BJ (cell line): ENCODE measurements at regions not wholly inside any gene's neighbourhood (a gene's known extent, or its start where the extent isn't known, plus 50 kb on each side); places are given as distances from the start of the nearest gene placed in this dataset.
"Not testable (repeated sequence)": the region's sequence is repeated elsewhere in the genome, so short reads cannot be mapped to it uniquely, and the experiment has no call there.

Source experiments
- CTCF ChIA-PET: fragments of 350-600 bp; formaldehyde crosslinking; extraction: SDS; loops from one replicate; lab custom pipeline; 2021; ENCODE audit warnings: antibody characterized with exemption, inconsistent platforms; lab: Yijun Ruan, JAX
- POLR2A ChIA-PET: fragments of 300-600 bp; sonication (Branson Sonifier 250); formaldehyde crosslinking; extraction: SDS; loops from one replicate; lab custom pipeline; 2021; ENCODE audit warnings: antibody characterized with exemption; lab: Charles Lee
- DNase-seq: peaks from one replicate; pipeline ENCODE4 v3.0.0-alpha.2; 2011; ENCODE audit warnings: low read depth
- H3K27me3 ChIP-seq: 2 replicates; pipeline ENCODE4 v1.6.0; 2011; ENCODE audit warnings: low read length; ENCODE audit not compliant: control insufficient read depth, insufficient read depth
- H3K36me3 ChIP-seq: 2 replicates; pipeline ENCODE4 v1.5.1; 2011; ENCODE audit warnings: low read length; ENCODE audit not compliant: control insufficient read depth, insufficient read depth
- H3K4me3 ChIP-seq: 2 replicates; pipeline ENCODE4 v1.5.1; 2011; ENCODE audit warnings: low read depth, mild to moderate bottlenecking, control low read depth, low read length
- CTCF ChIP-seq: IDR thresholded peaks from 2 replicates; pipeline ENCODE4 v1.5.1; 2011; ENCODE audit warnings: low read depth, mild to moderate bottlenecking, control low read depth, inconsistent platforms, low read length, moderate library complexity; ENCODE audit not compliant: insufficient read depth

- H3K4me3 ChIP-seq, result no peak overlapping the region
- POLR2A ChIA-PET, result no interaction called here
- DNase-seq, result no peak
- TF ChIP-seq CTCF, result no peak
- H3K36me3 ChIP-seq, result no peaks in the 10 kb centered on the region
- CTCF ChIA-PET, result no interaction called here
- no peaks in the 10 kb centered on the region for H3K27me3 ChIP-seq
These were observed 767.4 kb downstream of the KCNJ2 start for GRCh38 chr17:70936724-70937123.

- no peaks in the 10 kb centered on the region for H3K36me3 ChIP-seq
- ChIA-PET CTCF (no interaction called here), POLR2A (no interaction called here)
- no peak overlapping the region for H3K4me3 ChIP-seq
- no peak for DNase-seq
- no peaks in the 10 kb centered on the region for H3K27me3 ChIP-seq
- no peak for TF ChIP-seq CTCF
These were observed 769.0 kb downstream of the KCNJ2 start for GRCh38 chr17:70938336-70938735.

- POLR2A ChIA-PET, result no interaction called here
- TF ChIP-seq CTCF, result no peak
- no peaks in the 10 kb centered on the region for H3K36me3 ChIP-seq
- no peaks in the 10 kb centered on the region for H3K27me3 ChIP-seq
- no peak overlapping the region for H3K4me3 ChIP-seq
- DNase-seq, result no peak
- CTCF ChIA-PET, result no interaction called here
These were observed 776.1 kb downstream of the KCNJ2 start for GRCh38 chr17:70945386-70945785.

- DNase-seq, result no peak
- CTCF ChIA-PET, result no interaction called here
- POLR2A ChIA-PET, result no interaction called here
- TF ChIP-seq CTCF, result no peak
- H3K36me3 ChIP-seq, result no peaks in the 10 kb centered on the region
- no peak overlapping the region for H3K4me3 ChIP-seq
- no peaks in the 10 kb centered on the region for H3K27me3 ChIP-seq
These were observed 777.9 kb downstream of the KCNJ2 start for GRCh38 chr17:70947215-70947614.

- no peak for TF ChIP-seq CTCF
- POLR2A ChIA-PET, result no interaction called here
- CTCF ChIA-PET, result no interaction called here
- H3K27me3 ChIP-seq, result no peaks in the 10 kb centered on the region
- DNase-seq, result no peak
- no peak overlapping the region for H3K4me3 ChIP-seq
- H3K36me3 ChIP-seq, result no peaks in the 10 kb centered on the region
These were observed 778.6 kb downstream of the KCNJ2 start for GRCh38 chr17:70947636-70948565.

- DNase-seq, H3K36me3 ChIP-seq, POLR2A ChIA-PET, H3K27me3 ChIP-seq, CTCF ChIA-PET, H3K4me3 ChIP-seq: not testable (repeated sequence)
These were observed 783.8 kb downstream of the KCNJ2 start for GRCh38 chr17:70953140-70953539.
